ENCODE measurements at regions not wholly inside any gene's neighbourhood (a gene's known extent, or its start where the extent isn't known, plus 50 kb on each side); places are given as distances from the start of the nearest gene placed in this dataset.

DNA sequence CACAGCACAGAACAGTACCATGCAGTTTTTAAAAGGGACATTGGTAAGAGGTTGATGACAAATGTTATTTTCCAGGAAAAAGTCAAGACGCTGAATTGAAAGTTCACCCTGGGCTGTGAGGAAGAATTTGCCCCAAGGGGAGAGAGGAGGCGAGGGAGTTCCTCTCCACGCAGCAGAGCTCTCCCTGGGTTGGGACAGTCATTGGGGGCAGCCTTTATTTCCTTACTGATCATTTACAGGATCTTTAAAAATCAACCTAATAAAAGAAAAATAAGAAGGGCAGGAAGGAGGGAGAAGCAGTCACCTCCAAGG lies 49.9 kb upstream of the WNT7B start:
- TF ChIP-seq, protein P1, sequence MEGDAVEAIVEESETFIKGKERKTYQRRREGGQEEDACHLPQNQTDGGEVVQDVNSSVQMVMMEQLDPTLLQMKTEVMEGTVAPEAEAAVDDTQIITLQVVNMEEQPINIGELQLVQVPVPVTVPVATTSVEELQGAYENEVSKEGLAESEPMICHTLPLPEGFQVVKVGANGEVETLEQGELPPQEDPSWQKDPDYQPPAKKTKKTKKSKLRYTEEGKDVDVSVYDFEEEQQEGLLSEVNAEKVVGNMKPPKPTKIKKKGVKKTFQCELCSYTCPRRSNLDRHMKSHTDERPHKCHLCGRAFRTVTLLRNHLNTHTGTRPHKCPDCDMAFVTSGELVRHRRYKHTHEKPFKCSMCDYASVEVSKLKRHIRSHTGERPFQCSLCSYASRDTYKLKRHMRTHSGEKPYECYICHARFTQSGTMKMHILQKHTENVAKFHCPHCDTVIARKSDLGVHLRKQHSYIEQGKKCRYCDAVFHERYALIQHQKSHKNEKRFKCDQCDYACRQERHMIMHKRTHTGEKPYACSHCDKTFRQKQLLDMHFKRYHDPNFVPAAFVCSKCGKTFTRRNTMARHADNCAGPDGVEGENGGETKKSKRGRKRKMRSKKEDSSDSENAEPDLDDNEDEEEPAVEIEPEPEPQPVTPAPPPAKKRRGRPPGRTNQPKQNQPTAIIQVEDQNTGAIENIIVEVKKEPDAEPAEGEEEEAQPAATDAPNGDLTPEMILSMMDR (IDR thresholded peaks at IDR 0.05) = no peak
- DNase-seq (ENCODE audit: low spot score in 2 of 2) = peak in 1 of 2 donors; percentile 1
- Histone ChIP-seq H3K27ac (peak overlapping the region; percentile 35 to 82), H3K27me3 (no peaks in the 10 kb centered on the region), H3K4me1 (peaks cover 0 to 7% of the 10 kb centered on the region in 2 donors), H3K9me3 (no peaks in the 10 kb centered on the region), H3K36me3 (no peaks in the 10 kb centered on the region), H3K4me3 (peak overlapping the region; percentile 60 to 67)
- intact Hi-C loops (cut with DNase I) = no loop called here

DNA sequence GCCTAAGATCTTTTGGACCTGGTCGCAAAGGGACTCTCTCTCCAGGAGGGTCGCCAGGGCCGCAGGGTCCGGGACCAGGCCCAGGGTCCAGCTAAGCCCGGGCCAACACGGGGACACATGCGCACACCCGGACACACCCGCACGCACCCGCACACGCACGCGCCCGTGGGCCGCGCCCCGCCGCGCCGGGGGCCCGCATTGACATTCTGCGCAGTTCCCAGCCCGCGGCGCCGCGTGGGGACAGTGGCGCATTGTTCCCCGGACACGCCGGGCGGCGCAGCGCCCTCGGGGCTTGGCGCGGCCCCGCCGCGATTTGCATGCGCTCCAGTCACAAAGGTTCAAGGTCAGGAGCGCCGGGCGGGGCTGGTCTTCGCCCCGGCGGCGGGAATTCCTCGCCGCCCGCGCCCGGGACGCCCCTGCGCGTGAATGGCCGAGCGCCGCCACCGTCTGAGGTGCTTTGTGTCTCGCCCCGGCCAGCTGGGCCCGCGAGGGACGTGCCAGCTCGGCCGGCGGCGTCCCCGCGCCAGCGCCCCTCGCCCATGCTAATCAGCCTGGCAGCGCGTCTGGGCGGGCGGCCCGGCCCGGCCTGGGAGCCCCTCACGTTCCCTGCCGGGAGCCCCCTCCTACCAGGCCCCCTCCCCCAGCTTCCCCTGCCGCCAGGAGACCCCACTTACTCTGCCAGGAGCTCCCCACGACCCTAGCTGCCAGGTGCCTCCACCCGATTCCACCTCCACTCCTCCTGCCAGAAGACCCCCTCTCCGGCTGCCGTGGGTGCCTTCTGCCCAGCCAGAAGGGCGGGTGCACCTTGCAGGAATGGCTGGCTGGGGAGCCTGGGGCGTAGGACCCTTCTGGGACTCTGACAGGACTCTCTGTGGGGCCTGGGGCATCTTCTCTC lies 50.5 kb upstream of the WNT7B start:
- no peaks in the 10 kb centered on the region for H3K36me3 ChIP-seq
- H3K4me1 ChIP-seq = peaks cover 0 to 7% of the 10 kb centered on the region in 2 donors
- TF ChIP-seq, protein P1 (IDR thresholded peaks at IDR 0.05) = peak in 2 of 3 experiments; percentile 25 to 39
- H3K4me3 ChIP-seq = peak overlapping the region; percentile 60 to 67
- intact Hi-C loops (cut with DNase I) = no loop called here
- H3K27ac ChIP-seq = peak overlapping the region; percentile 64 to 82
- no peaks in the 10 kb centered on the region for H3K27me3 ChIP-seq
- peak; percentile 12 to 81 for DNase-seq (ENCODE audit: low spot score in 2 of 2)
- H3K9me3 ChIP-seq = no peaks in the 10 kb centered on the region

DNA sequence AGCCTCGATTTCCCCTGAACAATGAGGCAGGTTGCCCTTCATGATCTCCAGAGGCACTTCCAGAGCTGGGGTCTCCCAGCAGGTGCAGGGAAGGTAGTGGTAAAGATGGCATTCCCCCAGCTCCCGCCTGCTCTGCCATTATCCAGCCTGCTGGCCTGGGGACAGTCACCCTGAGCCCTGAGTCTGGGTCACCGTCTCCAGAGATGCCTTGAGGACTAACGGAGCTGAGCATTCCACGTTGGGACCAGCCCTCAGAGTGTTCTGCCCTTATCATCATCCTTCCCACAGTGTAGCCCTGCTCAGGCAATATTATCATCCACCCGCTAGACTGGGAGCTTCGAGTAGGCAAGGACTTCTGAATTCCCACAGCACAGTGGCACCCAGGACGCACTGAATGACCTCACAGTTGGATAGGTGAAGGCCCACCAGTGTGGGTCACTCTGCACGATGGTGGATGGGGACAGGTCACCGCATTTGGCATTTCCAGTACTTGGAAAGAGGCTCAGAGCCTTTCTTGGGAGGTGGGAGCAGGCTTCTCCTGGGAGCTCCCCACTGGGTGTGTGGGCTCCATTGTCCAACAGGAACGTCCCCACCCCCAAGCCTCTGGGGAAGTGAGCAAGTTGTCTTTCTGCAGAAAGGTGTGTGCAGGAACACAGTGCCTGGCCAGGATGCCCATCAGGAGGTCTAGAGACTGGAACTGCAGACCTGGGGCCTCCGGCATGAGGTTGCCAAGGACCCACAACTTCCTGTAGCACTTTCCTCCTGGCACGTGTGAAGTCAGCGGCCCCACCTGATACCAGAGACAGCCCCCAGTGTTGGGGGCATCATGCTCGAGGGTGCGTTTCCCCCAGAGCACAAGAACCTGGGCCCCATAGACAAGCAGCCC lies 51.4 kb upstream of the WNT7B start:
- Histone ChIP-seq H3K4me3 (peak overlapping the region in 1 of 2 donors; percentile 67), H3K27me3 (no peaks in the 10 kb centered on the region), H3K4me1 (peaks cover 0 to 7% of the 10 kb centered on the region in 2 donors), H3K36me3 (no peaks in the 10 kb centered on the region), H3K27ac (peak overlapping the region; percentile 64 to 82), H3K9me3 (no peaks in the 10 kb centered on the region)
- peak; percentile 6 to 63 for DNase-seq (ENCODE audit: low spot score in 2 of 2)
- intact Hi-C loops (cut with DNase I) = no loop called here
- TF ChIP-seq, protein P1 (IDR thresholded peaks at IDR 0.05) = no peak

DNA sequence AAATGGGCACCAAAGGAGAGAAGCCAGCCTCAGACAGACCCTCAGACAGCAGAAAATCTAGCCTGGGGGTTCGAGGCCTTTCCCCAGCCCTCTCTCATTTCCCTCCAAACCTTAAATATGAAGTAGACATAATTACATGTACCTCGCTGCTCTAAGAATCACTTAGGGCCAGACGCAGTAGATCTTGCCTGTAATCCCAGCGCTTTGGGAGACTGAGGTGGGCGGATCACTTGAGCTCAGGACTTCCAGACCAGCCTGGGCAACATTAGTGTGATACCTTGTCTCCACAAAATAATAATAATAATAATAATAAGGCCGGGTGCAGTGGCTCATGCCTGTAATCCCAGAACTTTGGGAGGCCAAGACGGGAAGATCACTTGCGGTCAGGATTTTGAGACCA lies 52.1 kb upstream of the WNT7B start:
- no peak overlapping the region for H3K27ac ChIP-seq
- no peak overlapping the region for H3K4me3 ChIP-seq
- H3K27me3 ChIP-seq = no peaks in the 10 kb centered on the region
- no peaks in the 10 kb centered on the region for H3K36me3 ChIP-seq
- peak in 1 of 2 donors; percentile 59 for DNase-seq (ENCODE audit: low spot score in 2 of 2)
- no peaks in the 10 kb centered on the region for H3K9me3 ChIP-seq
- intact Hi-C loops (cut with DNase I) = no loop called here
- peaks cover 0 to 7% of the 10 kb centered on the region in 2 donors for H3K4me1 ChIP-seq
- TF ChIP-seq, protein P1 (IDR thresholded peaks at IDR 0.05) = no peak

DNA sequence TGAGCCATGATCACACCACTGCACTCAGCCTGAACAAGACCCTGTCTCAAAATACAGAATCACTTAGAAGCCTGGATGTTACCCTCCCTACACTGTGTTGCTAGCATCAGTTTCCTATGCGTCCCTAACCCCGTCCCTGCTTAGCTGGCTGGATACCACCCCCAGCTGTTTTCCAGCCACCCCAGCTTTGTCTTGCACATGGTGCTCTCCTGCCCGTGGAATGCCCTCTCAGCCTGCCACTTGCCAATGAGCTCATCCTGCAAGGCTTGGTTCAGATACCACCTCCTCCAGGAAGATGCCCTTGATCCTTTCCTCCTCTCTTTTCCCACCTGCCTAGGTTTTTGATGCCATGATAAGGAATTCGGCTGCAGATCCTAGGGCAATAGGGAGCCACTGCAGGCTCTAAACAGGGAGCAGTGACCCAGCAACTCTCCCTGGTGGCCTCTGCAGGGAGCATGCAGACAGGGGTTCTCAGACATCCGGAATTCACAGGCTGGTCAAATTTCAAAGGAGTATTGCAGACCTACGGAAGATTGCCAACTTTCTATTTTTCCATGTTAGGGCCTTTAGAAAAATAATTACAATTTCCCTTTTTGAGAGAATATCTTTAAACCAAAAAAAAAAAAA lies 52.7 kb upstream of the WNT7B start:
- intact Hi-C loops (cut with DNase I) = no loop called here
- TF ChIP-seq, protein P1 (IDR thresholded peaks at IDR 0.05) = no peak
- no peaks in the 10 kb centered on the region for H3K36me3 ChIP-seq
- H3K4me1 ChIP-seq = peaks cover 0 to 7% of the 10 kb centered on the region in 2 donors
- H3K4me3 ChIP-seq = no peak overlapping the region
- no peak overlapping the region for H3K27ac ChIP-seq
- H3K9me3 ChIP-seq = no peaks in the 10 kb centered on the region
- no peaks in the 10 kb centered on the region for H3K27me3 ChIP-seq
- DNase-seq (ENCODE audit: low spot score in 2 of 2) = peak; percentile 4 to 33

Data from ascending aorta (tissue), 2 donors.